Loucy (cell line): ENCODE measurements at regions not wholly inside any gene's neighbourhood (a gene's known extent, or its start where the extent isn't known, plus 50 kb on each side); places are given as distances from the start of the nearest gene placed in this dataset.

Experiments used
- H2AFZ ChIP-seq: fragments of 200-600 bp; sonication (generic); 2 replicates; pipeline ENCODE4 v1.6.0; 2016; ENCODE audit warnings: antibody characterized with exemption, mild to moderate bottlenecking, low read length, moderate library complexity
- H3F3A ChIP-seq: fragments of 200-600 bp; 2 replicates; pipeline ENCODE4 v1.6.0; 2016; ENCODE audit warnings: antibody characterized with exemption, low read depth, mild to moderate bottlenecking
- H3K27me3 ChIP-seq: fragments of 200-600 bp; sonication (generic); 2 replicates; pipeline ENCODE4 v1.6.1; 2014; ENCODE audit warnings: low read length, mild to moderate bottlenecking; ENCODE audit not compliant: insufficient read depth, poor library complexity, severe bottlenecking
- H3K36me3 ChIP-seq: fragments of 200-600 bp; sonication (generic); 2 replicates; pipeline ENCODE4 v1.6.1; 2016; ENCODE audit warnings: low read length; ENCODE audit not compliant: insufficient read depth
- H3K4me1 ChIP-seq: fragments of 200-600 bp; sonication (generic); 2 replicates; pipeline ENCODE4 v1.5.1; 2014; ENCODE audit warnings: low read length, mild to moderate bottlenecking; ENCODE audit not compliant: insufficient read depth, poor library complexity, severe bottlenecking
- H3K4me2 ChIP-seq: fragments of 200-600 bp; sonication (generic); 2 replicates; pipeline ENCODE4 v1.6.0; 2014; ENCODE audit warnings: antibody characterized with exemption, low read length, low read depth, mild to moderate bottlenecking; ENCODE audit not compliant: poor library complexity, severe bottlenecking
- H3K4me3 ChIP-seq: fragments of 200-600 bp; sonication (generic); 2 replicates; pipeline ENCODE4 v1.5.1; 2014; ENCODE audit warnings: low read length, mild to moderate bottlenecking, mixed read lengths; ENCODE audit not compliant: poor library complexity, severe bottlenecking
- H3K79me2 ChIP-seq: fragments of 200-600 bp; sonication (generic); 2 replicates; pipeline ENCODE4 v1.6.1; 2014; ENCODE audit warnings: low read length; ENCODE audit not compliant: insufficient read depth
- H3K9ac ChIP-seq: fragments of 200-600 bp; sonication (generic); 2 replicates; pipeline ENCODE4 v1.6.0; 2014; ENCODE audit warnings: mild to moderate bottlenecking, low read depth, low read length, moderate library complexity; ENCODE audit not compliant: poor library complexity, severe bottlenecking
- H3K9me2 ChIP-seq: fragments of 200-600 bp; sonication (generic); replicated peaks from 2 replicates; pipeline ENCODE4 v1.6.1; 2016; ENCODE audit warnings: low read depth, low read length, mixed read lengths
- H3K9me3 ChIP-seq: fragments of 200-600 bp; sonication (generic); 2 replicates; pipeline ENCODE4 v1.6.1; 2014; ENCODE audit warnings: mild to moderate bottlenecking, antibody characterized with exemption, low read length, low read depth; ENCODE audit not compliant: insufficient read depth
- H4K20me1 ChIP-seq: fragments of 200-600 bp; sonication (generic); 2 replicates; pipeline ENCODE4 v1.6.0; 2014; ENCODE audit warnings: antibody characterized with exemption, low read length, mild to moderate bottlenecking; ENCODE audit not compliant: insufficient read depth, poor library complexity, severe bottlenecking
- CTCF ChIP-seq: fragments of 200-600 bp; sonication (generic); conservative IDR thresholded peaks from 2 replicates; pipeline ENCODE4 v1.5.1; 2014; ENCODE audit warnings: mild to moderate bottlenecking, antibody characterized with exemption, low read length
- EZH2phosphoT487 ChIP-seq: fragments of 200-600 bp; IDR thresholded peaks from 2 replicates; pipeline ENCODE4 v1.6.1; 2018; ENCODE audit warnings: antibody characterized with exemption, mild to moderate bottlenecking, moderate library complexity, borderline replicate concordance

DNA sequence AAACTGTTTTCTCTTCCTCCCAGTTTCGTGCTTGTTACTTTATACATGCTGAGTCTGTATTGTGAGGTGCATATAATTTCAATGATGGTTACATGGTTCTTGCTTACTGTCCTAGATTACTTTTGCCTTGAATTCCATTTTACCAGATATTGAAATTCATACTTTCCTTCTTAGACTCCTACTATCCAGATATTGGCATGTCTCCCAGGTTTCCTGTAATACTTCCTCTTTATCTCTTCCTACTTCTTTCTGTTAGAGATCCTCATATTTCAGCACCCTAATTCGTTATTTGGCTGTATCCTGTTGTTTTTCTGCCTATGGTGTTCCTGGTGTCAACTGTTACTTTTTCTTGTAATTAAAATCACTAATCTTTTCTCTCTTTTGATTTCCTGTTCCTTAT is 522.1 kb downstream of the CCDC171 start:
- Histone ChIP-seq H4K20me1 (no peaks in the 10 kb centered on the region), H3K79me2 (no peaks in the 10 kb centered on the region), H3K27me3 (no peaks in the 10 kb centered on the region), H3K9ac (no peak overlapping the region), H3K4me1 (no peaks in the 10 kb centered on the region), H3K4me2 (no peak overlapping the region), H3K9me2 (no peaks in the 10 kb centered on the region), H3K9me3 (no peaks in the 10 kb centered on the region), H3K4me3 (no peak overlapping the region), H3F3A (no peaks in the 10 kb centered on the region), H3K36me3 (no peaks in the 10 kb centered on the region), H2AFZ (no peak overlapping the region)
- TF ChIP-seq CTCF (no peak), EZH2phosphoT487 (no peak)

DNA sequence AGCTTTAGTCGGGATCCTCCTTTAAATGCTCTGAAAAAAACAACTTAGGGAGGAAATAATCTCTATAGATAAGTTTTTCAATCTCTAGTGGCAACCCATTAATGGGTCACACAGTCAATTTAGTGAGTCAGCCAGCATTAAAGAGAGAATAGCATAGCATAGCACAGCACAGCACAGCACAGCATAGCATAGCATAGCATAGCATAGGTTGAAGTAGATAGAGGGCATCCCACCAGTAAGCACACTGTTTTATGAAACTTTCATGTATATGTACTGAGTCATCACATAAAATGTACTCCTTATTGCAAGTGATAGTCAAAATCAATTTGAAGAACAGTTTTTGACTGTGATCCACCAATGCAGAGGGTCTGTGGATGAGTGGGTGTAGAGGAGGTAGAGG is 522.9 kb downstream of the CCDC171 start:
- no peaks in the 10 kb centered on the region for H3K9me2 ChIP-seq
- H3K9ac ChIP-seq, result no peak overlapping the region
- no peak overlapping the region for H3K4me2 ChIP-seq
- H3K4me3 ChIP-seq, result no peak overlapping the region
- no peaks in the 10 kb centered on the region for H3K79me2 ChIP-seq
- TF ChIP-seq EZH2phosphoT487 (no peak), CTCF (no peak)
- H3K9me3 ChIP-seq, result no peaks in the 10 kb centered on the region
- no peaks in the 10 kb centered on the region for H3K4me1 ChIP-seq
- no peaks in the 10 kb centered on the region for H3F3A ChIP-seq
- no peaks in the 10 kb centered on the region for H3K36me3 ChIP-seq
- no peak overlapping the region for H2AFZ ChIP-seq
- H3K27me3 ChIP-seq, result no peaks in the 10 kb centered on the region
- no peaks in the 10 kb centered on the region for H4K20me1 ChIP-seq

DNA sequence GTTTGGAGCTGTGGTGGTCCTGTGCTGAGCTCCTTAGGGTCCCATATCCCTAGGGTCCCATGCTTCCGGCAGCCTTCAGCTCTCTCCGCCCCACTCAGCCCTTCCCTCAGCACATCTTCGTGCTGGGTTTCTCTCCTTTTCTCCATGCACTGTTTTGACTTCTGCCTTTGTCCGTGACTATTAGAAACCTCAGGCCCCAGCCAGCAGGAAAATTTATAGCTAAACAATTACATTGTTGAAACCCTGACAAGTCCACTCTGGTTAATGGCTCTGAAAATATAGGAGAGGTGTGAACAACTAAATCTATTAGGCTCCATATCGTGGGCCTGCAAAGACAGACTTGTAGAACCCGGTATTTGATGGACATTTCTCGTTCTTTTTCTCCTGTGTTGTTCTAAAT is 523.7 kb downstream of the CCDC171 start:
- Histone ChIP-seq H3K9me2 (no peaks in the 10 kb centered on the region), H2AFZ (no peak overlapping the region), H3F3A (no peaks in the 10 kb centered on the region), H3K4me1 (no peaks in the 10 kb centered on the region), H3K4me3 (no peak overlapping the region), H3K4me2 (no peak overlapping the region), H4K20me1 (no peaks in the 10 kb centered on the region), H3K36me3 (no peaks in the 10 kb centered on the region), H3K9me3 (no peaks in the 10 kb centered on the region), H3K9ac (no peak overlapping the region), H3K27me3 (no peaks in the 10 kb centered on the region), H3K79me2 (no peaks in the 10 kb centered on the region)
- TF ChIP-seq CTCF (no peak), EZH2phosphoT487 (no peak)
